ENCODE measurements at regions not wholly inside any gene's neighbourhood (a gene's known extent, or its start where the extent isn't known, plus 50 kb on each side); places are given as distances from the start of the nearest gene placed in this dataset.

DNA sequence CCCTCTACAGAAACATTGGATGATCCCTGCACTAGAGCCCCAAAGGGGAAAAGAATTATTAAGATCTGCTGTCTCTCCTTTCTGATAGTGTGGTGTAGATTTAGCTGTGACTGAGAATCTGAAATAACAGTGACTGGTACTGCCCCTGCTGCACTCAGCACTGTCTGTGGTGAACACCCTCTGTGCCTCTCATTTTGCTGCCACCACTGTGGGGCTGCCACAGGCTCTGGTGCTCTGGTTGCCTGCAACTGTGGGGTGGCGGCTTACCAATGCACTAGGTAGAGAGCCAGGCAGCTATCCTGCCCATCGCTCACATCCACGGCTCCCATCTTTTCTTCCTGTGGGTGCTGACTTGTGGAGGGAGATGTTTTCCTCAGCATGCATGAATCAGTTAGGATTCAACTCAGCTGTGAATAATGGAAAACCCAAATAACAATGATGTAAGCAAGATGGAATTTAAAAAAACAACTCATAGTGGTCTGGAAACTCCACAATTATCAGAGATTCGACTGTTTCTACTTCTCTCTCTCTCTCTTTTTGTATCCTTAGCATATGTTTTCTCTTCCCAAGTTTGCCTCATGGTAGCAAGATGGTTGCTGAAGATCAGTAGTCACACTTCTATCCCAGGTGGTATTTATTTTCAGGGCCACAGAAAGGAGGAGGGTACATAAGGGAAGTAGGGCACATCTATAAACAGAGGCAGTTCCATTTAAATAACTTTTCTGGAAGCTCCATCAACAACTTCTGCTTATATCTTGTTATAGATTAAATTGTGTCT is 99.8 kb upstream of the DAP start:
- H3K4me2 ChIP-seq (replicated peaks; ENCODE audit: low read depth, low read length, poor library complexity, severe bottlenecking), result no peak overlapping the region
- peaks cover 6% of the 10 kb centered on the region for H3K4me1 Mint-ChIP-seq
- TF ChIP-seq, protein P1, sequence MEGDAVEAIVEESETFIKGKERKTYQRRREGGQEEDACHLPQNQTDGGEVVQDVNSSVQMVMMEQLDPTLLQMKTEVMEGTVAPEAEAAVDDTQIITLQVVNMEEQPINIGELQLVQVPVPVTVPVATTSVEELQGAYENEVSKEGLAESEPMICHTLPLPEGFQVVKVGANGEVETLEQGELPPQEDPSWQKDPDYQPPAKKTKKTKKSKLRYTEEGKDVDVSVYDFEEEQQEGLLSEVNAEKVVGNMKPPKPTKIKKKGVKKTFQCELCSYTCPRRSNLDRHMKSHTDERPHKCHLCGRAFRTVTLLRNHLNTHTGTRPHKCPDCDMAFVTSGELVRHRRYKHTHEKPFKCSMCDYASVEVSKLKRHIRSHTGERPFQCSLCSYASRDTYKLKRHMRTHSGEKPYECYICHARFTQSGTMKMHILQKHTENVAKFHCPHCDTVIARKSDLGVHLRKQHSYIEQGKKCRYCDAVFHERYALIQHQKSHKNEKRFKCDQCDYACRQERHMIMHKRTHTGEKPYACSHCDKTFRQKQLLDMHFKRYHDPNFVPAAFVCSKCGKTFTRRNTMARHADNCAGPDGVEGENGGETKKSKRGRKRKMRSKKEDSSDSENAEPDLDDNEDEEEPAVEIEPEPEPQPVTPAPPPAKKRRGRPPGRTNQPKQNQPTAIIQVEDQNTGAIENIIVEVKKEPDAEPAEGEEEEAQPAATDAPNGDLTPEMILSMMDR (IDR thresholded peaks at IDR 0.05), result no peak
- TF ChIP-seq EZH2 (IDR thresholded peaks at IDR 0.05; ENCODE audit: borderline replicate concordance, insufficient read depth, low read depth, low read length, poor library complexity, severe bottlenecking), result no peak
- ChIA-PET CTCF (interaction anchor here (1.2 to 1.7 kb wide), 2 partner anchors 9 to 15 kb away, joined by 3 to 4 read pairs; no protein-coding TSS in a partner anchor), POLR2A (no interaction called here)
- no peak overlapping the region for H3K4me3 ChIP-seq (ENCODE audit: control extremely low read depth in 1 of 5, extremely low read depth in 1 of 5, insufficient read depth in 1 of 5, low read depth in 2 of 5, low read length in 4 of 5)
- no peaks in the 10 kb centered on the region for H3K4me1 ChIP-seq (ENCODE audit: control insufficient read depth in 2 of 2, insufficient read depth in 2 of 2, low read length in 2 of 2)
- H2AFZ ChIP-seq (ENCODE audit: insufficient read depth, low read depth, low read length, poor library complexity, severe bottlenecking), result no peak overlapping the region
- 100% methylated on average over 3 of the region's 4 CpGs for WGBS (ENCODE audit: insufficient coverage)
- no peaks in the 10 kb centered on the region for H4K20me1 ChIP-seq (ENCODE audit: control insufficient read depth, insufficient read depth, low read length, poor library complexity, severe bottlenecking)
- H3K9me3 ChIP-seq (ENCODE audit: control extremely low read depth in 1 of 3, control insufficient read depth in 2 of 3, insufficient read depth in 1 of 3, low read length in 2 of 3), result no peaks in the 10 kb centered on the region
- no peaks in the 10 kb centered on the region for H3K9me3 Mint-ChIP-seq (ENCODE audit: insufficient read depth)
- H3K36me3 ChIP-seq (replicated peaks in 1 of 2; ENCODE audit: control extremely low read depth in 1 of 2, control insufficient read depth in 1 of 2, extremely low read depth in 1 of 2, insufficient read depth in 2 of 2, low read length in 1 of 2), result no peaks in the 10 kb centered on the region
- ATAC-seq (ENCODE audit: low read depth), result no peak
- no peak for DNase-seq
- no peak overlapping the region for H3K27ac Mint-ChIP-seq
- H3K9ac ChIP-seq (ENCODE audit: low read length), result no peak overlapping the region
- H3K27me3 ChIP-seq (replicated peaks in 1 of 4; ENCODE audit: control extremely low read depth in 1 of 4, control insufficient read depth in 3 of 4, insufficient read depth in 4 of 4, low read length in 3 of 4), result peaks cover 0 to 12% (median 2%) of the 10 kb centered on the region in 4 experiments
- no peaks in the 10 kb centered on the region for H3K79me2 ChIP-seq (ENCODE audit: control insufficient read depth, insufficient read depth, low read length)
- H3K4me3 Mint-ChIP-seq, result no peak overlapping the region
- peaks cover 30% of the 10 kb centered on the region for H3K27me3 Mint-ChIP-seq
- no peak overlapping the region for H3K27ac ChIP-seq (ENCODE audit: low read length in 2 of 2)
- intact Hi-C loops (cut with micrococcal nuclease), result no loop called here

DNA sequence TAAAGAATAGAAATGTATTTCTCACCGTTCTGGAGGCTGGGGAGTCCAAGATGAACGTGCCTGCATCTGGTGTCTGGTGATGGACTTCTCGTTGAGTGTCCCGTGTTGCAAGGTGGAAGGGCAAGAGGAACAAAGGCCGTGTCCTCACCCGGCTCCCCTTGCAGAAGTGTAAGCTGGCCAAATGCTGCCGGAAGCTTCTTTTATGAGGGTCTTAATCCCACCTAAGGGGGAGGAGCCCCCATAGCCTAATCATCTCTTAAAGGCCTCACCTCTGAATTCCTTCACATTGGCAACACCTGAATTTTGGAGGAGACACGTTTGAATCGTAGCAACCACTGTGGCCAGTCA is 99.1 kb upstream of the DAP start:
- H3K4me2 ChIP-seq (replicated peaks; ENCODE audit: low read depth, low read length, poor library complexity, severe bottlenecking), result no peak overlapping the region

More for the DNA sequence above, 99.1 kb upstream of the DAP start:
- Histone ChIP-seq H3K27ac (ENCODE audit: low read length in 2 of 2) (no peak overlapping the region), H3K36me3 (replicated peaks in 1 of 2; ENCODE audit: control extremely low read depth in 1 of 2, control insufficient read depth in 1 of 2, extremely low read depth in 1 of 2, insufficient read depth in 2 of 2, low read length in 1 of 2) (no peaks in the 10 kb centered on the region), H3K4me1 (ENCODE audit: control insufficient read depth in 2 of 2, insufficient read depth in 2 of 2, low read length in 2 of 2) (no peaks in the 10 kb centered on the region), H3K9me3 (ENCODE audit: control extremely low read depth in 1 of 3, control insufficient read depth in 2 of 3, insufficient read depth in 1 of 3, low read length in 2 of 3) (no peaks in the 10 kb centered on the region), H3K4me3 (ENCODE audit: control extremely low read depth in 1 of 5, extremely low read depth in 1 of 5, insufficient read depth in 1 of 5, low read depth in 2 of 5, low read length in 4 of 5) (no peak overlapping the region), H3K9ac (ENCODE audit: low read length) (no peak overlapping the region), H3K79me2 (ENCODE audit: control insufficient read depth, insufficient read depth, low read length) (no peaks in the 10 kb centered on the region), H3K27me3 (replicated peaks in 1 of 4; ENCODE audit: control extremely low read depth in 1 of 4, control insufficient read depth in 3 of 4, insufficient read depth in 4 of 4, low read length in 3 of 4) (peaks cover 0 to 12% (median 2%) of the 10 kb centered on the region in 4 experiments), H2AFZ (ENCODE audit: insufficient read depth, low read depth, low read length, poor library complexity, severe bottlenecking) (no peak overlapping the region), H4K20me1 (ENCODE audit: control insufficient read depth, insufficient read depth, low read length, poor library complexity, severe bottlenecking) (no peaks in the 10 kb centered on the region)
- Mint-ChIP-seq H3K9me3 (ENCODE audit: insufficient read depth) (no peaks in the 10 kb centered on the region), H3K27ac (no peak overlapping the region), H3K4me1 (peaks cover 6% of the 10 kb centered on the region), H3K4me3 (no peak overlapping the region), H3K27me3 (peaks cover 30% of the 10 kb centered on the region)
- 88% methylated on average over 6 of the region's 9 CpGs for WGBS (ENCODE audit: insufficient coverage)
- CTCF ChIA-PET, result interaction anchor here (0.8 to 1.7 kb wide), 3 partner anchors 8 to 115 kb away, joined by 3 to 4 read pairs (median 3); no protein-coding TSS in a partner anchor
- intact Hi-C loops (cut with micrococcal nuclease), result no loop called here
- DNase-seq, result no peak
- POLR2A ChIA-PET, result no interaction called here
- no peak for TF ChIP-seq EZH2 (IDR thresholded peaks at IDR 0.05; ENCODE audit: borderline replicate concordance, insufficient read depth, low read depth, low read length, poor library complexity, severe bottlenecking)
- TF ChIP-seq, protein P1 (IDR thresholded peaks at IDR 0.05), result no peak
- ATAC-seq (ENCODE audit: low read depth), result no peak
